KMS-11 (cell line): ENCODE measurements at regions not wholly inside any gene's neighbourhood (a gene's known extent, or its start where the extent isn't known, plus 50 kb on each side); places are given as distances from the start of the nearest gene placed in this dataset.

Experiments
- H2AFZ ChIP-seq: fragments of 200-600 bp; sonication (generic); 2 replicates; pipeline ENCODE4 v1.6.1; 2016; ENCODE audit warnings: antibody characterized with exemption, mixed run types, low read depth
- H3K27ac ChIP-seq: fragments of 200-600 bp; sonication (generic); 2 replicates; pipeline ENCODE4 v1.6.1; 2016; ENCODE audit warnings: mild to moderate bottlenecking, mixed run types
- H3K27me3 ChIP-seq: fragments of 200-600 bp; sonication (generic); 2 replicates; pipeline ENCODE4 v1.6.1; 2017; ENCODE audit warnings: mild to moderate bottlenecking, low read depth, mixed run types, moderate library complexity; ENCODE audit not compliant: insufficient read depth
- H3K36me3 ChIP-seq: fragments of 200-600 bp; sonication (generic); 2 replicates; pipeline ENCODE4 v1.6.1; 2017; ENCODE audit warnings: mild to moderate bottlenecking, mixed run types; ENCODE audit not compliant: insufficient read depth
- H3K4me1 ChIP-seq: fragments of 200-600 bp; sonication (generic); 2 replicates; pipeline ENCODE4 v1.6.1; 2016; ENCODE audit warnings: mild to moderate bottlenecking, low read depth, mixed run types; ENCODE audit not compliant: poor library complexity, severe bottlenecking
- H3K4me2 ChIP-seq: fragments of 200-600 bp; sonication (generic); 2 replicates; pipeline ENCODE4 v1.7.0; 2016; ENCODE audit warnings: mild to moderate bottlenecking, mixed run types
- H3K4me3 ChIP-seq: fragments of 200-600 bp; sonication (generic); IDR thresholded peaks from 2 replicates; pipeline ENCODE4 v1.6.1; 2017; ENCODE audit warnings: low read depth, low read length, mixed read lengths; ENCODE audit not compliant: insufficient read depth
- H3K79me2 ChIP-seq: fragments of 200-600 bp; sonication (generic); 2 replicates; pipeline ENCODE4 v1.6.1; 2016; ENCODE audit warnings: low read depth, mixed run types; ENCODE audit not compliant: insufficient read depth
- H3K9ac ChIP-seq: fragments of 200-600 bp; sonication (generic); 2 replicates; pipeline ENCODE4 v1.6.1; 2016; ENCODE audit warnings: mild to moderate bottlenecking, mixed run types
- H4K20me1 ChIP-seq: fragments of 200-600 bp; sonication (generic); 2 replicates; pipeline ENCODE4 v1.6.1; 2016; ENCODE audit warnings: mild to moderate bottlenecking, mixed run types; ENCODE audit not compliant: insufficient read depth
- CTCF ChIP-seq: fragments of 200-600 bp; sonication (generic); conservative IDR thresholded peaks from 2 replicates; pipeline ENCODE4 v1.6.1; 2017; ENCODE audit warnings: low read depth, mild to moderate bottlenecking, antibody characterized with exemption, low read length, moderate library complexity, mixed read lengths

- Histone ChIP-seq H3K4me3 (no peak overlapping the region), H2AFZ (no peak overlapping the region), H4K20me1 (no peaks in the 10 kb centered on the region), H3K4me2 (no peak overlapping the region), H3K79me2 (no peaks in the 10 kb centered on the region), H3K27ac (no peak overlapping the region), H3K4me1 (no peaks in the 10 kb centered on the region), H3K27me3 (no peaks in the 10 kb centered on the region), H3K9ac (no peak overlapping the region), H3K36me3 (no peaks in the 10 kb centered on the region)
- TF ChIP-seq CTCF = no peak
These were observed 137.8 kb downstream of the RRAGC start for GRCh38 chr1:38721816-38722215.

- Histone ChIP-seq H3K4me1 (no peaks in the 10 kb centered on the region), H3K4me3 (no peak overlapping the region), H3K27ac (no peak overlapping the region), H2AFZ (no peak overlapping the region), H3K27me3 (no peaks in the 10 kb centered on the region), H3K36me3 (no peaks in the 10 kb centered on the region), H3K9ac (no peak overlapping the region), H4K20me1 (no peaks in the 10 kb centered on the region), H3K4me2 (no peak overlapping the region), H3K79me2 (no peaks in the 10 kb centered on the region)
- TF ChIP-seq CTCF = no peak
These were observed 139.7 kb downstream of the RRAGC start for GRCh38 chr1:38719880-38720279.

- H3K4me1 ChIP-seq = no peaks in the 10 kb centered on the region
- H3K27ac ChIP-seq = no peak overlapping the region
- no peaks in the 10 kb centered on the region for H4K20me1 ChIP-seq
- no peak overlapping the region for H3K9ac ChIP-seq
- H3K79me2 ChIP-seq = no peaks in the 10 kb centered on the region
- no peak for TF ChIP-seq CTCF
- H3K4me3 ChIP-seq = no peak overlapping the region
- H3K4me2 ChIP-seq = no peak overlapping the region
- H3K36me3 ChIP-seq = no peaks in the 10 kb centered on the region
- H2AFZ ChIP-seq = no peak overlapping the region
- H3K27me3 ChIP-seq = no peaks in the 10 kb centered on the region
These were observed 141.5 kb downstream of the RRAGC start for GRCh38 chr1:38718031-38718430.

GRCh38 chr1:38716229-38716628, 143.3 kb downstream of the RRAGC start:
- H3K27me3 ChIP-seq = no peaks in the 10 kb centered on the region
- H3K36me3 ChIP-seq = no peaks in the 10 kb centered on the region
- H3K4me3 ChIP-seq = no peak overlapping the region
- H3K79me2 ChIP-seq = no peaks in the 10 kb centered on the region
- no peak overlapping the region for H3K27ac ChIP-seq
- H3K4me2 ChIP-seq = no peak overlapping the region
- no peaks in the 10 kb centered on the region for H4K20me1 ChIP-seq
- H3K4me1 ChIP-seq = no peaks in the 10 kb centered on the region
- no peak overlapping the region for H2AFZ ChIP-seq
- no peak for TF ChIP-seq CTCF
- no peak overlapping the region for H3K9ac ChIP-seq

DNA sequence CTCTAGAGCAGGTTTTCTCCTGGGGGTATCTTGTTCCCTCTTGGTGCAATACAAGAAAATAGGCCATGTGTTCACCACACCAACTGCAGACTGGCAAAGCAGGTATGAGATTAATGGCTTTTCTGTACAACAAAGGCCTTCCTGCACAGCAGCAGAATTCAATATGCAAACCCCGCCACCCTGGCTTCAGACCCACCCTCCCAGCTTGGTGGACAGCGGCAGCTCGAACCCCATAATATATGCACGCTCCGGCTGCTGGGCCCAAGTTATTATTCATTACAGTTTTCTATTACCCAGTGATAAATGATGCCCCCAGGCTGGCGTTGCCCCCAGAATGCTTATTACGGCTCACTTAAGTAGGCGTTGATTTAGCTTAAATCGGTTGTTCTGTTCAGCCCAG, 144.2 kb downstream of the RRAGC start:
- no peaks in the 10 kb centered on the region for H3K27me3 ChIP-seq
- H3K79me2 ChIP-seq = no peaks in the 10 kb centered on the region
- no peak overlapping the region for H3K4me2 ChIP-seq

More for the DNA sequence above, 144.2 kb downstream of the RRAGC start:
- Histone ChIP-seq H3K4me1 (no peaks in the 10 kb centered on the region), H3K36me3 (no peaks in the 10 kb centered on the region), H3K27ac (no peak overlapping the region), H3K4me3 (no peak overlapping the region), H3K9ac (no peak overlapping the region), H4K20me1 (no peaks in the 10 kb centered on the region), H2AFZ (no peak overlapping the region)
- no peak for TF ChIP-seq CTCF
